H9 (cell line): ENCODE measurements at regions not wholly inside any gene's neighbourhood (a gene's known extent, or its start where the extent isn't known, plus 50 kb on each side); places are given as distances from the start of the nearest gene placed in this dataset.

ENCODE experiments used
- DNase-seq: peaks from one replicate; pipeline ENCODE4 v3.0.0-alpha.2; 2017
- H2AFZ ChIP-seq: one replicate; pipeline ENCODE4 v1.6.1; 2013; ENCODE audit warnings: mild to moderate bottlenecking, low read length, control low read depth, moderate library complexity
- H2AK5ac ChIP-seq: 2 replicates; pipeline ENCODE4 v1.6.1; 2013; ENCODE audit warnings: low read length, control low read depth, mixed read lengths; ENCODE audit not compliant: insufficient read length
- H2BK120ac ChIP-seq: one replicate; pipeline ENCODE4 v1.6.1; 2013; ENCODE audit warnings: low read depth, mild to moderate bottlenecking, low read length, control low read depth, inconsistent platforms; ENCODE audit not compliant: poor library complexity, severe bottlenecking
- H2BK12ac ChIP-seq: 2 replicates; pipeline ENCODE4 v1.6.1; 2013; ENCODE audit warnings: low read length, control low read depth, mixed read lengths, low read depth; ENCODE audit not compliant: insufficient read length
- H2BK15ac ChIP-seq: 2 replicates; pipeline ENCODE4 v1.6.1; 2013; ENCODE audit warnings: low read depth, low read length, control low read depth
- H2BK20ac ChIP-seq: one replicate; pipeline ENCODE4 v1.6.1; 2013; ENCODE audit warnings: low read depth, mild to moderate bottlenecking, low read length, control low read depth, inconsistent platforms; ENCODE audit not compliant: poor library complexity, severe bottlenecking
- H2BK5ac ChIP-seq: 2 replicates; pipeline ENCODE4 v1.6.1; 2013; ENCODE audit warnings: low read length, control low read depth, mixed read lengths; ENCODE audit not compliant: insufficient read length
- H3K14ac ChIP-seq: 2 replicates; pipeline ENCODE4 v1.6.1; 2013; ENCODE audit warnings: low read length, control low read depth; ENCODE audit not compliant: insufficient read depth
- H3K18ac ChIP-seq: 2 replicates; pipeline ENCODE4 v1.6.1; 2013; ENCODE audit warnings: low read depth, mild to moderate bottlenecking, mixed read lengths, low read length, control low read depth; ENCODE audit not compliant: insufficient read length
- H3K23ac ChIP-seq: 2 replicates; pipeline ENCODE4 v1.6.1; 2013; ENCODE audit warnings: low read length, control low read depth, mixed read lengths, low read depth; ENCODE audit not compliant: insufficient read length
- H3K23me2 ChIP-seq: 2 replicates; pipeline ENCODE4 v1.6.1; 2013; ENCODE audit warnings: low read depth, mild to moderate bottlenecking, mixed read lengths, low read length, control low read depth; ENCODE audit not compliant: insufficient read length, poor library complexity, severe bottlenecking
- H3K27ac ChIP-seq: 2 replicates; pipeline ENCODE4 v1.5.1; 2013; ENCODE audit warnings: low read length, control low read depth, mixed read lengths, low read depth; ENCODE audit not compliant: insufficient read length
- H3K27me3 ChIP-seq: 2 replicates; pipeline ENCODE4 v1.6.1; 2013; ENCODE audit warnings: low read length, control low read depth, inconsistent platforms; ENCODE audit not compliant: insufficient read depth
- H3K4ac ChIP-seq: 2 replicates; pipeline ENCODE4 v1.6.1; 2013; ENCODE audit warnings: low read depth, mild to moderate bottlenecking, control low read depth, inconsistent platforms, low read length, moderate library complexity
- H3K4me1 ChIP-seq: 2 replicates; pipeline ENCODE4 v1.6.1; 2013; ENCODE audit warnings: low read length, control low read depth, inconsistent platforms; ENCODE audit not compliant: insufficient read depth
- H3K4me2 ChIP-seq: 2 replicates; pipeline ENCODE4 v1.6.1; 2013; ENCODE audit warnings: low read length, control low read depth, mixed read lengths; ENCODE audit not compliant: insufficient read length, insufficient read depth
- H3K56ac ChIP-seq: 2 replicates; pipeline ENCODE4 v1.6.1; 2013; ENCODE audit warnings: low read depth, mild to moderate bottlenecking, mixed read lengths, low read length, control low read depth; ENCODE audit not compliant: insufficient read length
- H3K79me1 ChIP-seq: 2 replicates; pipeline ENCODE4 v1.6.1; 2013; ENCODE audit warnings: low read depth, mild to moderate bottlenecking, moderate library complexity, low read length, control low read depth, inconsistent platforms; ENCODE audit not compliant: insufficient read depth, poor library complexity, severe bottlenecking
- H3K79me2 ChIP-seq: 2 replicates; pipeline ENCODE4 v1.6.1; 2013; ENCODE audit warnings: low read length, control low read depth, inconsistent platforms; ENCODE audit not compliant: insufficient read depth
- H3K9ac ChIP-seq: 2 replicates; pipeline ENCODE4 v1.6.1; 2013; ENCODE audit warnings: low read length, control low read depth, mixed read lengths; ENCODE audit not compliant: insufficient read length; ENCODE audit errors: extremely low read depth
- H3K9me3 ChIP-seq: one replicate; pipeline ENCODE4 v1.6.1; 2013; ENCODE audit warnings: low read depth, low read length, inconsistent platforms; ENCODE audit not compliant: control insufficient read depth
- H3T11ph ChIP-seq: one replicate; pipeline ENCODE4 v1.6.1; 2013; ENCODE audit warnings: mild to moderate bottlenecking, low read length, control low read depth, inconsistent platforms
- H4K20me1 ChIP-seq: one replicate; pipeline ENCODE4 v1.6.1; 2013; ENCODE audit not compliant: control insufficient read depth, insufficient read length, insufficient read depth
- H4K5ac ChIP-seq: 2 replicates; pipeline ENCODE4 v1.6.1; 2013; ENCODE audit warnings: low read depth, mild to moderate bottlenecking, mixed read lengths, low read length, control low read depth; ENCODE audit not compliant: insufficient read length
- H4K8ac ChIP-seq: replicated peaks from 2 replicates; pipeline ENCODE4 v1.6.1; 2013; ENCODE audit warnings: low read length, control low read depth, mixed read lengths, low read depth; ENCODE audit not compliant: insufficient read length
- H4K91ac ChIP-seq: 2 replicates; pipeline ENCODE4 v1.6.1; 2013; ENCODE audit warnings: low read depth, mild to moderate bottlenecking, moderate library complexity, mixed read lengths, low read length, control low read depth; ENCODE audit not compliant: insufficient read length
- H3K27ac Mint-ChIP-seq, 3 experiments: 2 replicates in 2 of 3; 3 replicates in 1 of 3; pipeline ENCODE4 v1.8.0; 2020 to 2021; ENCODE audit warnings: mixed read lengths in 3 of 3, mild to moderate bottlenecking in 1 of 3, moderate library complexity in 1 of 3
- H3K27me3 Mint-ChIP-seq: 2 replicates; pipeline ENCODE4 v1.8.0; 2021; ENCODE audit warnings: low read depth, mild to moderate bottlenecking, moderate library complexity, mixed read lengths
- H3K36me3 Mint-ChIP-seq, 3 experiments: 2 replicates in 2 of 3; 3 replicates in 1 of 3; pipeline ENCODE4 v1.8.0; 2020 to 2021; ENCODE audit warnings: low read depth in 3 of 3, mixed read lengths in 3 of 3; ENCODE audit not compliant: insufficient read depth in 1 of 3
- H3K4me1 Mint-ChIP-seq, 2 experiments: 2 replicates each; pipeline ENCODE4 v1.8.0; 2020; ENCODE audit warnings: mixed read lengths in 2 of 2
- H3K4me3 Mint-ChIP-seq, 2 experiments: 2 replicates in 1 of 2; 3 replicates in 1 of 2; pipeline ENCODE4 v1.8.0; 2020 to 2021; ENCODE audit warnings: mild to moderate bottlenecking in 2 of 2, mixed read lengths in 2 of 2, moderate library complexity in 1 of 2
- H3K9me3 Mint-ChIP-seq, 2 experiments: 2 replicates in 1 of 2; 3 replicates in 1 of 2; pipeline ENCODE4 v1.8.0; 2020; ENCODE audit warnings: mild to moderate bottlenecking in 2 of 2, mixed read lengths in 2 of 2, moderate library complexity in 1 of 2
- WGBS: extraction: QIAGEN DNeasy Blood & Tissue Kit; methylation state at CpG from one replicate; pipeline ENCODE4 v1.1.7; 2013; ENCODE audit warnings: missing lambda C conversion rate, low lambda C conversion rate, mixed read lengths; ENCODE audit not compliant: insufficient read length; ENCODE audit errors: extremely low coverage; 5-methylcytosine and 5-hydroxymethylcytosine counted together
- TF ChIP-seq, protein P1 (sequence below): fragments of 200-600 bp; sonication (generic); conservative IDR thresholded peaks from 3 replicates; pipeline ENCODE4 v1.8.0; 2021; ENCODE audit warnings: antibody characterized with exemption, mild to moderate bottlenecking

DNA sequence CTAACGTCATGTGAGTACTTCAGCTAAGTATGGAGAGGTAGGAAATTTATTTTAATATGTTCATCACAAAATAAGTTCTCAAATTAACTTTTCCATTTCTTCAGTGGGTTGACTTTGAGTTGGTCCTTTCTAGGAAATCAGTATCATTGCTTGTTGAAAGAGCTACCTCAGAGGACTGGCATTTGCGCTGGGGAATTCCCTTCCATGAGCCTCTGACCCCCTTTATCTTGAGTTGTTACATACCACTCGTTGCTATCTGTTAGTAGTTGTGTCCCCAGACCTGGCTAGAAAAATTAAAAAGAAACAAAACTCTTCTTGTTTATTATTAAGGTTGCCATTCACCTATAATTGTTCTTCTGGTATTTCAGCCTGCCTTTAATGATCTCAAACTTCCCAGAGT lies 96.8 kb upstream of the ROBO2 start:
- no CpG with 5 or more reads among the region's 3 CpGs for WGBS
- no peaks in the 10 kb centered on the region for H3K79me2 ChIP-seq
- H3K4me1 ChIP-seq: no peaks in the 10 kb centered on the region
- no peak overlapping the region for H2BK120ac ChIP-seq
- H3K9me3 ChIP-seq: no peaks in the 10 kb centered on the region
- H3K14ac ChIP-seq: no peak overlapping the region
- no peak overlapping the region for H3K4me2 ChIP-seq
- no peak overlapping the region for H3K9ac ChIP-seq
- H2AFZ ChIP-seq: no peak overlapping the region
- H3K18ac ChIP-seq: no peak overlapping the region
- no peak overlapping the region for H3K4ac ChIP-seq
- no peaks in the 10 kb centered on the region for H3K23me2 ChIP-seq
- H4K8ac ChIP-seq: no peak overlapping the region
- H2BK15ac ChIP-seq: no peak overlapping the region
- DNase-seq: no peak
- H3K27me3 Mint-ChIP-seq: no peaks in the 10 kb centered on the region
- peaks cover 13 to 15% of the 10 kb centered on the region in 2 experiments for H3K4me1 Mint-ChIP-seq
- no peaks in the 10 kb centered on the region; a peak in 2 of 5 replicates for H3K9me3 Mint-ChIP-seq
- no peak overlapping the region for H3K4me3 Mint-ChIP-seq
- H3K36me3 Mint-ChIP-seq: no peaks in the 10 kb centered on the region
- no peaks in the 10 kb centered on the region for H3K27me3 ChIP-seq
- no peak overlapping the region for H2BK12ac ChIP-seq
- TF ChIP-seq, protein P1, sequence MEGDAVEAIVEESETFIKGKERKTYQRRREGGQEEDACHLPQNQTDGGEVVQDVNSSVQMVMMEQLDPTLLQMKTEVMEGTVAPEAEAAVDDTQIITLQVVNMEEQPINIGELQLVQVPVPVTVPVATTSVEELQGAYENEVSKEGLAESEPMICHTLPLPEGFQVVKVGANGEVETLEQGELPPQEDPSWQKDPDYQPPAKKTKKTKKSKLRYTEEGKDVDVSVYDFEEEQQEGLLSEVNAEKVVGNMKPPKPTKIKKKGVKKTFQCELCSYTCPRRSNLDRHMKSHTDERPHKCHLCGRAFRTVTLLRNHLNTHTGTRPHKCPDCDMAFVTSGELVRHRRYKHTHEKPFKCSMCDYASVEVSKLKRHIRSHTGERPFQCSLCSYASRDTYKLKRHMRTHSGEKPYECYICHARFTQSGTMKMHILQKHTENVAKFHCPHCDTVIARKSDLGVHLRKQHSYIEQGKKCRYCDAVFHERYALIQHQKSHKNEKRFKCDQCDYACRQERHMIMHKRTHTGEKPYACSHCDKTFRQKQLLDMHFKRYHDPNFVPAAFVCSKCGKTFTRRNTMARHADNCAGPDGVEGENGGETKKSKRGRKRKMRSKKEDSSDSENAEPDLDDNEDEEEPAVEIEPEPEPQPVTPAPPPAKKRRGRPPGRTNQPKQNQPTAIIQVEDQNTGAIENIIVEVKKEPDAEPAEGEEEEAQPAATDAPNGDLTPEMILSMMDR: no peak
- peak overlapping the region in 1 of 3 experiments; percentile 30; a peak in 1 of 7 replicates for H3K27ac Mint-ChIP-seq
- no peak overlapping the region for H3K56ac ChIP-seq
- no peak overlapping the region for H2AK5ac ChIP-seq
- H2BK20ac ChIP-seq: no peak overlapping the region
- H3K23ac ChIP-seq: no peak overlapping the region
- no peak overlapping the region for H4K91ac ChIP-seq
- H4K5ac ChIP-seq: no peak overlapping the region
- H3K79me1 ChIP-seq: no peaks in the 10 kb centered on the region
- H3K27ac ChIP-seq: no peak overlapping the region
- no peak overlapping the region for H3T11ph ChIP-seq
- H2BK5ac ChIP-seq: no peak overlapping the region
- no peaks in the 10 kb centered on the region for H4K20me1 ChIP-seq
